ENCODE measurements at regions not wholly inside any gene's neighbourhood (a gene's known extent, or its start where the extent isn't known, plus 50 kb on each side); places are given as distances from the start of the nearest gene placed in this dataset.

DNA sequence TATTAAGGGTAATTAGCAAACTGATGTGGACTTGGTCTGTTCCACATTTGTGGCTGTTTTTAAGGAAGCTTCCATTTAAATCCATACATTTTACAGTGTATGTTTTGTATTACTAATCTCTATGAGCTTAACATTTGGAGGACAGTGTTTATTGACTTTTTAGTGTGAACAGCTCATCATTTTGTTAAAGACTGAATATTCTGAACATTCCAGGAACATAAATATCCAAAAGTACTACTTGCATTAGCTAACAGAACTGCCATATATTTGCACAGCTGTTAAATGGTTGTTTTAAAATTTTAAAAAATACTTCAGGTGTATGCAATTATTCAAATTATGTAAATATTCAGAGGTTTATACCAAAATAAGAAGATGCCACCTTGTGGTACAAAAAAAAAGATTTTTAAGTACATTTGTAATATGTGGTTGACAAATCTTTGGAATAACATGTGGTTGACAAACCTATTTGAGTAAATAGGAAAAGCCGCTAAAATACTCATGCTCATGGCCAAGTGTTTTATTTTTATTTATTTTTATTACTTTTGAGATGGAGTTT is 439.7 kb upstream of the FANCL start:
- no peaks in the 10 kb centered on the region for H3K27me3 ChIP-seq (replicated peaks in 1 of 2; ENCODE audit: control insufficient read depth in 2 of 2, insufficient read depth in 2 of 2, low read length in 1 of 2)
- WGBS (ENCODE audit: insufficient coverage, insufficient replicate concordance, low lambda C conversion rate, missing lambda C conversion rate): 53% methylated on average over 1 of the region's 1 CpG
- no TSS peak for BruUV-seq (replicated peaks)
- H3K79me2 ChIP-seq (ENCODE audit: control insufficient read depth, insufficient read depth, low read length): no peaks in the 10 kb centered on the region
- intact Hi-C loops (cut with micrococcal nuclease; ENCODE audit: unreplicated experiment): loop anchor here (5.0 kb wide), 2 partner anchors 774 to 959 kb away; no protein-coding TSS in a partner anchor
- H4K20me1 ChIP-seq (ENCODE audit: control insufficient read depth, insufficient read depth): no peaks in the 10 kb centered on the region
- H3K9ac ChIP-seq (ENCODE audit: control insufficient read depth, insufficient read depth, low read length): no peak overlapping the region
- no peaks in the 10 kb centered on the region for H3K9me3 ChIP-seq (replicated peaks; ENCODE audit: control insufficient read depth, insufficient read depth, low read length)
- no peak overlapping the region for H3K4me3 ChIP-seq
- no peaks in the 10 kb centered on the region for H3K4me1 ChIP-seq (ENCODE audit: control insufficient read depth, insufficient read depth, low read length)
- ChIA-PET CTCF (interaction anchor here (0.5 to 1.6 kb wide), 10 partner anchors 10 to 958 kb away, joined by 3 to 10 read pairs (median 4); no protein-coding TSS in a partner anchor), SMC1A (ENCODE audit: uncharacterized antibody, unreplicated experiment) (interaction anchor here (0.7 to 1.5 kb wide), 5 partner anchors 10 to 775 kb away, joined by 3 to 4 read pairs (median 4); no protein-coding TSS in a partner anchor), POLR2A (no interaction called here), RAD21 (ENCODE audit: unreplicated experiment) (interaction anchor here (0.9 kb wide), 1 partner anchor 773 kb away, joined by 4 read pairs; no protein-coding TSS in a partner anchor)
- DNase-seq (ENCODE audit: low read depth, low spot score): no peak
- no peak for FAIRE-seq
- no peak for ATAC-seq
- H3K4me2 ChIP-seq (ENCODE audit: control insufficient read depth, insufficient read depth): no peak overlapping the region
- no peak overlapping the region for H2AFZ ChIP-seq (ENCODE audit: control insufficient read depth, low read depth, low read length)
- in situ Hi-C loops (cut with MboI): no loop called here
- H3K27ac ChIP-seq (ENCODE audit: control insufficient read depth, insufficient read depth): no peak overlapping the region
- no peaks in the 10 kb centered on the region for H3K36me3 ChIP-seq (ENCODE audit: control insufficient read depth in 2 of 2, insufficient read depth in 2 of 2, low read length in 1 of 2)
- TF ChIP-seq MEF2A (IDR thresholded peaks at IDR 0.05; ENCODE audit: insufficient read depth, low read depth, low read length): no peak
- no peak for TF ChIP-seq POLR2AphosphoS5 (IDR thresholded peaks at IDR 0.05; ENCODE audit: low read length)
- no peak for TF ChIP-seq TCF12 (IDR thresholded peaks at IDR 0.05; ENCODE audit: low read depth, low read length)
- TF ChIP-seq, protein P1, sequence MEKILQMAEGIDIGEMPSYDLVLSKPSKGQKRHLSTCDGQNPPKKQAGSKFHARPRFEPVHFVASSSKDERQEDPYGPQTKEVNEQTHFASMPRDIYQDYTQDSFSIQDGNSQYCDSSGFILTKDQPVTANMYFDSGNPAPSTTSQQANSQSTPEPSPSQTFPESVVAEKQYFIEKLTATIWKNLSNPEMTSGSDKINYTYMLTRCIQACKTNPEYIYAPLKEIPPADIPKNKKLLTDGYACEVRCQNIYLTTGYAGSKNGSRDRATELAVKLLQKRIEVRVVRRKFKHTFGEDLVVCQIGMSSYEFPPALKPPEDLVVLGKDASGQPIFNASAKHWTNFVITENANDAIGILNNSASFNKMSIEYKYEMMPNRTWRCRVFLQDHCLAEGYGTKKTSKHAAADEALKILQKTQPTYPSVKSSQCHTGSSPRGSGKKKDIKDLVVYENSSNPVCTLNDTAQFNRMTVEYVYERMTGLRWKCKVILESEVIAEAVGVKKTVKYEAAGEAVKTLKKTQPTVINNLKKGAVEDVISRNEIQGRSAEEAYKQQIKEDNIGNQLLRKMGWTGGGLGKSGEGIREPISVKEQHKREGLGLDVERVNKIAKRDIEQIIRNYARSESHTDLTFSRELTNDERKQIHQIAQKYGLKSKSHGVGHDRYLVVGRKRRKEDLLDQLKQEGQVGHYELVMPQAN (conservative IDR thresholded peaks at IDR 0.05): no peak
- TF ChIP-seq ATF7 (IDR thresholded peaks at IDR 0.05; ENCODE audit: low read depth): no peak
- TF ChIP-seq, protein P2, sequence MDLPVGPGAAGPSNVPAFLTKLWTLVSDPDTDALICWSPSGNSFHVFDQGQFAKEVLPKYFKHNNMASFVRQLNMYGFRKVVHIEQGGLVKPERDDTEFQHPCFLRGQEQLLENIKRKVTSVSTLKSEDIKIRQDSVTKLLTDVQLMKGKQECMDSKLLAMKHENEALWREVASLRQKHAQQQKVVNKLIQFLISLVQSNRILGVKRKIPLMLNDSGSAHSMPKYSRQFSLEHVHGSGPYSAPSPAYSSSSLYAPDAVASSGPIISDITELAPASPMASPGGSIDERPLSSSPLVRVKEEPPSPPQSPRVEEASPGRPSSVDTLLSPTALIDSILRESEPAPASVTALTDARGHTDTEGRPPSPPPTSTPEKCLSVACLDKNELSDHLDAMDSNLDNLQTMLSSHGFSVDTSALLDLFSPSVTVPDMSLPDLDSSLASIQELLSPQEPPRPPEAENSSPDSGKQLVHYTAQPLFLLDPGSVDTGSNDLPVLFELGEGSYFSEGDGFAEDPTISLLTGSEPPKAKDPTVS (IDR thresholded peaks at IDR 0.05; ENCODE audit: low read depth, low read length): no peak
- TF ChIP-seq, protein P3, sequence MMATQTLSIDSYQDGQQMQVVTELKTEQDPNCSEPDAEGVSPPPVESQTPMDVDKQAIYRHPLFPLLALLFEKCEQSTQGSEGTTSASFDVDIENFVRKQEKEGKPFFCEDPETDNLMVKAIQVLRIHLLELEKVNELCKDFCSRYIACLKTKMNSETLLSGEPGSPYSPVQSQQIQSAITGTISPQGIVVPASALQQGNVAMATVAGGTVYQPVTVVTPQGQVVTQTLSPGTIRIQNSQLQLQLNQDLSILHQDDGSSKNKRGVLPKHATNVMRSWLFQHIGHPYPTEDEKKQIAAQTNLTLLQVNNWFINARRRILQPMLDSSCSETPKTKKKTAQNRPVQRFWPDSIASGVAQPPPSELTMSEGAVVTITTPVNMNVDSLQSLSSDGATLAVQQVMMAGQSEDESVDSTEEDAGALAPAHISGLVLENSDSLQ (IDR thresholded peaks at IDR 0.05): no peak
- no peak for TF ChIP-seq IRF4 (IDR thresholded peaks at IDR 0.05; ENCODE audit: low read depth, low read length)
- no peak for TF ChIP-seq RB1 (IDR thresholded peaks at IDR 0.05; ENCODE audit: borderline replicate concordance)
- TF ChIP-seq ZNF274 (IDR thresholded peaks at IDR 0.05; ENCODE audit: insufficient read depth, insufficient read length): no peak
- no peak for TF ChIP-seq BMI1 (IDR thresholded peaks at IDR 0.05; ENCODE audit: borderline replicate concordance)
- TF ChIP-seq ZNF384 (IDR thresholded peaks at IDR 0.05; ENCODE audit: borderline replicate concordance, low read depth, low read length): no peak
- no peak for TF ChIP-seq RFX5 (IDR thresholded peaks at IDR 0.05; ENCODE audit: low read depth, low read length)
- no peak for TF ChIP-seq TCF3 (IDR thresholded peaks at IDR 0.05; ENCODE audit: borderline replicate concordance, insufficient read depth, low read depth, low read length)
- TF ChIP-seq BACH1 (IDR thresholded peaks at IDR 0.05; ENCODE audit: borderline replicate concordance): no peak

Data from GM12878 (cell line).